Endothelial cell of umbilical vein (primary cell): ENCODE measurements at regions not wholly inside any gene's neighbourhood (a gene's known extent, or its start where the extent isn't known, plus 50 kb on each side); places are given as distances from the start of the nearest gene placed in this dataset.

Experiments
- BruUV-seq: library from RNA; stranded (reverse); fragments of 400-500 nt; replicated peaks from 2 replicates; lab custom pipeline; 2021; lab: Mats Ljungman, UMichigan
- CTCF ChIA-PET: fragments of 300-600, 350-600 bp; sonication (Branson Sonifier 250); formaldehyde crosslinking; loops from one replicate; lab custom pipeline; 2021; ENCODE audit warnings: antibody characterized with exemption, inconsistent platforms; lab: Charles Lee
- POLR2A ChIA-PET: fragments of 300-600, 350-600 bp; sonication (Branson Sonifier 250); formaldehyde crosslinking; loops from one replicate; lab custom pipeline; 2021; ENCODE audit warnings: antibody characterized with exemption, inconsistent platforms; lab: Charles Lee
- DNase-seq: peaks from one replicate; pipeline ENCODE4 v3.0.0-alpha.2; 2011; ENCODE audit warnings: low read depth, low spot score
- FAIRE-seq: peaks from 2 replicates; lab custom pipeline; 2011; peaks lifted over from hg19 to GRCh38; lab: Jason Lieb, UNC
- H2AFZ ChIP-seq: 2 replicates; pipeline ENCODE4 v1.6.0; 2012; ENCODE audit warnings: low read depth, low read length, control low read depth, inconsistent platforms
- H3K27ac ChIP-seq: 2 replicates; pipeline ENCODE4 v1.5.1; 2011; ENCODE audit warnings: low read depth, mild to moderate bottlenecking, control low read depth, low read length, moderate library complexity; ENCODE audit not compliant: insufficient read depth
- H3K27me3 ChIP-seq, 2 experiments: 2 replicates each; pipeline versions ENCODE4 v1.6.0 to v1.6.1; 2011; ENCODE audit warnings: low read length in 2 of 2, mixed read lengths in 1 of 2; ENCODE audit not compliant: control insufficient read depth in 2 of 2, insufficient read depth in 2 of 2
- H3K36me3 ChIP-seq, 2 experiments: 2 replicates in 1 of 2; 3 replicates in 1 of 2; pipeline ENCODE4 v1.5.1; 2011; ENCODE audit warnings: low read length in 2 of 2, mild to moderate bottlenecking in 1 of 2, moderate library complexity in 1 of 2; ENCODE audit not compliant: control insufficient read depth in 2 of 2, insufficient read depth in 2 of 2; ENCODE audit errors: extremely low read depth in 1 of 2
- H3K4me1 ChIP-seq: 3 replicates; pipeline ENCODE4 v1.5.1; 2011; ENCODE audit warnings: mild to moderate bottlenecking, low read length; ENCODE audit not compliant: control insufficient read depth, insufficient read depth; ENCODE audit errors: extremely low read depth
- H3K4me2 ChIP-seq: 2 replicates; pipeline ENCODE4 v1.6.1; 2011; ENCODE audit warnings: low read length, control low read depth, mixed read lengths; ENCODE audit not compliant: insufficient read depth
- H3K4me3 ChIP-seq, 3 experiments: fragments of 200-600 bp in 1 of 3; sonication (generic), shearing (Covaris generic) in 1 of 3; replicated peaks in 1 of 3; 2 replicates each; pipeline ENCODE4 v1.5.1; 2011 to 2016; ENCODE audit warnings: control low read depth in 3 of 3, low read length in 3 of 3, mild to moderate bottlenecking in 2 of 3, inconsistent platforms in 1 of 3, low read depth in 1 of 3, moderate library complexity in 1 of 3; ENCODE audit not compliant: insufficient read depth in 1 of 3
- H3K79me2 ChIP-seq: 2 replicates; pipeline ENCODE4 v1.6.0; 2012; ENCODE audit warnings: low read length, inconsistent platforms; ENCODE audit not compliant: control insufficient read depth, insufficient read depth
- H3K9ac ChIP-seq: replicated peaks from 2 replicates; pipeline ENCODE3; 2011; ENCODE audit warnings: low read length, control low read depth; ENCODE audit not compliant: insufficient read depth; ENCODE audit errors: extremely low read depth
- H3K9me1 ChIP-seq: replicated peaks from 3 replicates; pipeline ENCODE4 v1.6.0; 2011; ENCODE audit warnings: mild to moderate bottlenecking, low read length; ENCODE audit not compliant: control insufficient read depth, insufficient read depth; ENCODE audit errors: extremely low read depth
- H3K9me3 ChIP-seq: replicated peaks from 2 replicates; pipeline ENCODE4 v1.5.1; 2012; ENCODE audit warnings: low read length, inconsistent platforms; ENCODE audit not compliant: control insufficient read depth, insufficient read depth
- H4K20me1 ChIP-seq: replicated peaks from 2 replicates; pipeline ENCODE3; 2011; ENCODE audit warnings: mild to moderate bottlenecking, low read length; ENCODE audit not compliant: control insufficient read depth, insufficient read depth; ENCODE audit errors: extremely low read depth
- CTCF ChIP-seq, 2 donors: IDR thresholded peaks; 1 replicate in 1 of 2; 2 replicates in 1 of 2; pipeline ENCODE4 v1.5.1; 2011; ENCODE audit warnings: low read length in 2 of 2, mild to moderate bottlenecking in 2 of 2, moderate library complexity in 2 of 2, control low read depth in 1 of 2, inconsistent platforms in 1 of 2, low read depth in 1 of 2; ENCODE audit not compliant: insufficient read depth in 1 of 2; ENCODE audit errors: extremely low read depth in 1 of 2
- EZH2 ChIP-seq: IDR thresholded peaks from 2 replicates; pipeline ENCODE4 v1.6.1; 2012; ENCODE audit warnings: borderline replicate concordance, low read depth, mild to moderate bottlenecking, moderate library complexity, low read length, inconsistent platforms; ENCODE audit not compliant: severe bottlenecking
- FOS ChIP-seq: IDR thresholded peaks from 2 replicates; pipeline ENCODE4 v1.6.1; 2011; ENCODE audit warnings: mild to moderate bottlenecking, low read length, moderate library complexity, borderline replicate concordance; ENCODE audit not compliant: insufficient read depth
- GATA2 ChIP-seq: IDR thresholded peaks from 2 replicates; pipeline ENCODE4 v1.7.0; 2011; ENCODE audit warnings: low read depth, mild to moderate bottlenecking, moderate library complexity, mixed read lengths, low read length; ENCODE audit not compliant: insufficient read length, insufficient read depth
- JUN ChIP-seq: IDR thresholded peaks from 2 replicates; pipeline ENCODE4 v1.6.1; 2011; ENCODE audit warnings: borderline replicate concordance, low read depth; ENCODE audit not compliant: insufficient read length, insufficient read depth
- MAX ChIP-seq: IDR thresholded peaks from 2 replicates; pipeline ENCODE4 v1.6.1; 2011; ENCODE audit not compliant: insufficient read depth, insufficient read length
- MYC ChIP-seq: IDR thresholded peaks from one replicate; pipeline ENCODE4 v1.6.1; 2011; ENCODE audit warnings: mild to moderate bottlenecking, low read depth, low read length
- POLR2A ChIP-seq: IDR thresholded peaks from 2 replicates; pipeline ENCODE4 v1.6.1; 2012; ENCODE audit warnings: low read depth, mild to moderate bottlenecking, control low read depth, low read length
- POLR2AphosphoS5 ChIP-seq: IDR thresholded peaks from 2 replicates; pipeline ENCODE4 v1.6.1; 2012; ENCODE audit warnings: low read depth, mild to moderate bottlenecking, control low read depth, low read length, moderate library complexity; ENCODE audit not compliant: insufficient read depth
- dilution Hi-C: fragments of 300-500 bp; cut with MboI; formaldehyde crosslinking; loops from one replicate; pipeline ENCODE4 v1.15.0; 2019; ENCODE audit warnings: low sequenced_read_pairs; ENCODE audit not compliant: extremely low pct_ligation_motif_present
- intact Hi-C: fragments of 100-400 bp; cut with micrococcal nuclease; formaldehyde crosslinking; loops from one replicate; pipeline ENCODE4 v1.10.0; 2022

- intact Hi-C loops (no loop called here), dilution Hi-C loops (no loop called here)
- Histone ChIP-seq H3K9me3 (no peaks in the 10 kb centered on the region), H3K9ac (no peak overlapping the region), H3K27ac (no peak overlapping the region), H3K4me2 (no peak overlapping the region), H3K79me2 (no peaks in the 10 kb centered on the region), H3K4me3 (no peak overlapping the region), H3K36me3 (no peaks in the 10 kb centered on the region), H3K4me1 (no peaks in the 10 kb centered on the region), H3K9me1 (no peaks in the 10 kb centered on the region), H3K27me3 (no peaks in the 10 kb centered on the region), H4K20me1 (no peaks in the 10 kb centered on the region), H2AFZ (no peak overlapping the region)
- TF ChIP-seq EZH2 = no peak
- TF ChIP-seq MAX = no peak
- TF ChIP-seq GATA2 = no peak
- no peak for TF ChIP-seq POLR2AphosphoS5
- no peak for TF ChIP-seq FOS
- TF ChIP-seq JUN = no peak
- TF ChIP-seq MYC = no peak
- no peak for TF ChIP-seq CTCF (IDR thresholded peaks at IDR 0.05; ENCODE audit: extremely low read depth in 1 of 2, insufficient read depth in 1 of 2, low read depth in 1 of 2, low read length in 2 of 2)
- TF ChIP-seq POLR2A = no peak
- POLR2A ChIA-PET = no interaction called here
- no peak for DNase-seq
- BruUV-seq = no TSS peak
- CTCF ChIA-PET = no interaction called here
- FAIRE-seq = no peak
These were observed 96.6 kb upstream of the RPS6KA3 start for GRCh38 chrX:20363275-20363674.
